Activated effector memory CD4-positive, alpha-beta T cell treated with anti-CD3 and anti-CD28 coated beads, Interleukin-2, amount 50 U/mL, for 16 hours (primary cell): ENCODE measurements at regions not wholly inside any gene's neighbourhood (a gene's known extent, or its start where the extent isn't known, plus 50 kb on each side); places are given as distances from the start of the nearest gene placed in this dataset.
"Not testable (repeated sequence)": the region's sequence is repeated elsewhere in the genome, so short reads cannot be mapped to it uniquely, and the experiment has no call there.

ENCODE experiments used
- DNase-seq: peaks from one replicate; pipeline ENCODE4 v3.0.0-alpha.2; 2020

GRCh38 chr12:131643631-131644452, 67.0 kb upstream of the SFSWAP start:
- DNase-seq, result no peak

DNA sequence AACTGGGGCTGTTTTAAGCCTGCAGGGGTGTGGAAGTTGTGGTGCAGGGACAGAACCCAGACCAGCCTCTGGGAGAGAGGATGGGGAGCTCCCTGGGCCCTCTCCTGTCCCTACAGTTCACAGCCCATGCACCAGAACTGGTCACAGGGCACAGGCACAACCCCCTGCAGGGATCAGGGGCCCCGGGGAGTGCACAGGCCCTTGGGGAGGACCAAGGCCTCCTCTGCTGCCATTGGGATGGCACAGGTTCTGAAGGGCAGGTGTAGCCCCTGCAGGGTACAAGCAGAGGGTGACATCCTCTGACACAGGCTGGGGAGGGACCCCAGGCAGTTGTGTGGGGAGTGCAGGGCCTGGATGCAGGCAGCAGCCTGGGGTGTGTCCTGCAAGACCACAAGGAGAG, 66.4 kb upstream of the SFSWAP start:
- no peak for DNase-seq

DNA sequence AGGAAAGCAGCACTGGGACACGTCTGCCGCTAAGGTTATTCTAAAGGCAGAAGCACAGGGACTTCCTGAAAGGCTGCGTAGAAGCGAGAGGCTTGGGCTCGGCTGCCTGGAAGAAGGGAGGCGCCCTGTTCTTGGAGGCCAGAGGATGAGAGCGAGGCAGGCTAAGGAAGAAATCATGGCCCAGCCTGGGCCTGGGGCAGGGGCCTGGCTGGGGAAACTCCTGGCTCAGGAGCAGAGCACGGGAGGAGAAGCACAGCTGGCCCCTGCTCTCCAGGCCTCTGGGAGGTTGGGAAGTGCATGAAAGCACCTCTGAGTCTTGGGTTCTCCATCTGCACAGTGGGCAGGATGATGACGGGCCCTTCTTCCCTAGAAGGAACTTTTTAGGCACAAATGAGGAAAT, 66.0 kb upstream of the SFSWAP start:
- not testable (repeated sequence) for DNase-seq

GRCh38 chr12:131645557-131645956, 65.3 kb upstream of the SFSWAP start:
- not testable (repeated sequence) for DNase-seq

- DNase-seq, result not testable (repeated sequence)
Measured at GRCh38 chr12:131646444-131646843, 64.4 kb upstream of the SFSWAP start.

DNA sequence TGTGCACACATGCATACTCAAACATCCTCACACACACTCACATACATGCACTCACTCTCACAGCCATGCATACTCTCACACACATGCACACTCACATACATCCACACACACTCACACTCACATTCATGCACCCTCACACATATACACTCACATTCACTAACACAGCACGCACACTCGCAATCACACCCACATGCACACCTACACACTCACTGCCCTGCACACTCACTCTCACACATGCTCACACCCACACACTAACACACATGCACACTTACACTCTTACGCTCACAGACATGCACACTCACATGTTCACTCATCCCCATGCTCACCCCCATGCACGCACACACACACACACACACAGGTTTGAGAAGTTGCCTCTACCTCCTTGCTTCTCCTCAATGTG, 63.2 kb upstream of the SFSWAP start:
- DNase-seq, result no peak

GRCh38 chr12:131655469-131656174, 55.3 kb upstream of the SFSWAP start:
- not testable (repeated sequence) for DNase-seq

DNA sequence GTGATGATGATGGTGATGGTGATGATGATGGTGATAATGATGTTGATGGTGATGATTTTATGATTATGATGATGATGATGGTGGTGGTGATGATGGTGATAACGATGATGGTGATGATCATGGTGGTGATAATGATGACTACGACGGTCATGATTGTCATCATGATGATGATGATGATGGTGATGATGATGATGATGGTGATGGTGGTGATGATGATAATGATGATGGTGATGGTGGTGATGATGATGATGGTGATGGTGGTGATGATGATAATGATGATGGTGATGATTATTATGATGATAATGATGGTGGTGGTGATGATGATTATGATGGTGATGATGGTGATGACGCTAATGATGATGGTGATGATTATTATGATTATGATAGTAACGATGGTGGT, 54.1 kb upstream of the SFSWAP start:
- not testable (repeated sequence) for DNase-seq

DNA sequence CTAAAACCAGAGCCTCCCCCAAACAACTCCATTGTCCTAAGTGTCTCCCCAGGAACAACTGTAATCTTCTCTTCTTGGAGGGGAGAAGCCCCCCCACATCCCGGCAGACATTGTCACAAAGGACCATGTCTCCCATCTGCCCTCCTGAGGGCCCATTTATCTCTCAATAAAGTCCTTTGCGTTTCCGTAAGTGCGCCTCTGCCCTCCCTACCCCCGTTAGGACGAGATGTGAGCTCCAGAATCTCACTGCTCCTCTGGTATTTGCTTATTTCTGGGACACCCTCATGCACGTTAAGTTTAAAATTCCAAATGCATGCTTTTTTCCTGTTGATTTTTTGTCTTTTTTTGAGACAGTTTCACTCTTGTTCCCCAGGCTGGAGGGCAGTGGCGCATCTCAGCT, 52.3 kb upstream of the SFSWAP start:
- DNase-seq, result not testable (repeated sequence)

DNA sequence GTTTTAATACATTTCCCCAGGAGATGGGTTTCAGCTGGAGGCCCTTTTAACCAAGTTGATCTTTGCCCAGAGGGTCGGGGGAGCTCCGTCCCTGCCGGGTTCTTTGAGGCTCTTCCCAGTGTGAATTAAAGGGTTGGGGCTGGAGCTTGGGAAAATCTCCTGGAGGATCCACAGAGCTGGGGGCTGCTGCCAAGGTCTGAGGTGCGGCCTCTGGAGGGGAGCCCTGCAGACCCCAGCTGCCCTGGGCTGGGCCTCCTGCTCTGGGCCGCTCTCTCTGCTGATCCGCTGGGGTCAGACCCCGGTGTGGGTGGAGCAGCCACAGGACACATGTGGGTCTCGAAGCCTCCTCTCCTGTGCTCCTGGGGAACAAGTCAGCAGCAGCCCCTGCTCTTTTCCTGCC, 51.4 kb upstream of the SFSWAP start:
- not testable (repeated sequence) for DNase-seq

DNA sequence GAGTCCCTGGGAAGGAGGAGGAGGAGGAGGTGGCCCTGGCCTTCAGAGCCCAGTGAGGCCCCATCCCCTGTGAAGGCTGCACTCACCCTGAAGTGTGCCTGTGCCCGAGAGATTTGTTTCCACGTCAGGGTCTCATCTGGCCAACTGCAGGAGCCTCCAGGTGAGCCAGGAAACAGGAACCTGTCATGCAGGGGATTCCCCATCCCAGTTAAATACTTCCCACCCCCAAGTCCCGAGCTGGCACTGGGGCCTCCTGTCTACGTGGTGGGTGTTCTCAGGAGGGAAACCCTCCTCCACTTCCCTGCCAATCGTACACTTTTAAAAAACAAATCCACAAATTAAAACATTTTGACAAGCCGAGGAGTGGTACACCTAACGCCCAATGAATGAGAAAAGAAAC, 50.9 kb upstream of the SFSWAP start:
- DNase-seq, result not testable (repeated sequence)

- not testable (repeated sequence) for DNase-seq
Measured at GRCh38 chr12:131660401-131660800, 50.5 kb upstream of the SFSWAP start.
